NCI-H2171 (cell line): ENCODE measurements at regions not wholly inside any gene's neighbourhood (a gene's known extent, or its start where the extent isn't known, plus 50 kb on each side); places are given as distances from the start of the nearest gene placed in this dataset.
"Not testable (repeated sequence)": the region's sequence is repeated elsewhere in the genome, so short reads cannot be mapped to it uniquely, and the experiment has no call there.

Experiments
- DNase-seq: peaks from one replicate; lab custom pipeline; 2025; lab: John Stamatoyannopoulos, UW

DNA sequence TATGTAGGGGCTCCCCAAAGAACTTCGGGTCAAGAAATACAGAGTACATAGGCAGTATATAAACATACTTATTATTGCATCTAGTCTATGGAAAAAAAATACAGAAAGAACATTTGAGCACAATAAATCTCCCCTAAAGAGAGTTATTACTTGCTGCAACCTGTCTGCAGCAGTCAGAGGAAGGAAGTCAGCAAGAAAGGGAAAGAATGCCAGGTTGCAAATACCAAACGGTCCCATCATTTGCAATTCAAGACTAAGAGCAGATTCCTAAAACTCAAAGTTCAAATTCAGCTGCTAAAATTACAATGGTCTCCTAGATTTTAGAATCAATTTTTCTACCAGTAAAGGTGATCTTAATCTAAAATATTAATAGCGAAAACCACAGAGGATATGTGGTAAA lies 236.2 kb upstream of the NUDT6 start:
- DNase-seq, result no peak

GRCh38 chr4:123159479-123159878 lies 237.1 kb upstream of the NUDT6 start:
- no peak for DNase-seq

- DNase-seq, result no peak
Measured at GRCh38 chr4:123162859-123163258, 233.7 kb upstream of the SPRY1 start.

DNA sequence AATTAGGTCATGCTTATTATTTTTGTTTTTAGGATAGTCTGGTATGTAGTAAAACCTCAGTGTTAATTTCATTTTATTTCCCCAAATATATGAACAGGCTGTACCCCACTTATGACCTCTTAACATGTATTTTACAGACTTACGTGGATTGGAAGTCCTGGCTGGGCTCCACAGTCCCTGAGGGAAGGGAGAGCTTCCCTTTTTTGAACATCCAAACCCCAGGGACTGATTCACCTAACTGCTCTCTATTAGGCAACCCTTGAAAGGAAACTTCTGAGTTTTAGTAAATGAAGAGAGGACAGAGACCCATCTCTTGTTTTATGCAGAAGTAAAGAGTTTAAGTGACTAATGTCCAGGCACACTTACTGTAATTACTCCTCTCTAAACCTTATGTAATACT lies 233.1 kb upstream of the SPRY1 start:
- DNase-seq, result no peak

DNA sequence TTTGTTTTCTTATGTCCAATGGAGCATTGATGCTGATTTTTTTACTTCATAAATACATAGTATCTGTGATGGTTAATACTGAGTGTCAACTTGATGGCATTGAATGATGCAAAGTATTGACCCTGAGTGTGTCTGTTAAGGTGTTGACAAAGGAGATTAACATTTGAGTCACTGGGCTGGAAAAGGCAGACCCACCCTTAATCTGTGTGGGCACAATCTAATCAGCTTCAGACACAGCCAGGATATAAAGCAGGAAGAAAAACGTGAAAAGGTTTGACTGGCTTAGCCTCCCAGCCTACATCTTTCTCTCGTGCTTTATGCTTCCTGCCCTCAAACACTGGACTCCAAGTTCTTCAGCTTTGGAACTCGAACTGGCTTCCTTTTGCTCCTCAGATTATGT lies 230.6 kb upstream of the SPRY1 start:
- no peak for DNase-seq

DNA sequence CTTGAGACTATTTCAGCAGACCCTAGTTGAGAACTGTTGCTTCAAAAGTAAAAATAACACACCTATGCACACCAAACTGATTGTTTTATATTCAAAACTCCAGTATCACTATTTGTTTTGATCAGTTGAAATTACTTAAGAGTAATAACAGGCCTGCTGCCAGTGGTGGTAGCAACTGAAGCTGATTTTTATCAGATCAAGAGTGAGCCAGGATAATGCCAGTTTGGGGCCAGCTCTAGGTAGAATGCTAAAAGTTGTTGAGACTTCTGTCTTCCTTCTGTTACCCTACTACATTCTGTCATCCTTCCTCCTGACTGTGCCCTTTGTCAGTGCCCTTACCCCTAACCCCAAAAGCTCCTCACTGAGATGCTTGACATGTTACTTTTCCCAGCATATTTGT lies 228.7 kb upstream of the SPRY1 start:
- DNase-seq, result no peak

DNA sequence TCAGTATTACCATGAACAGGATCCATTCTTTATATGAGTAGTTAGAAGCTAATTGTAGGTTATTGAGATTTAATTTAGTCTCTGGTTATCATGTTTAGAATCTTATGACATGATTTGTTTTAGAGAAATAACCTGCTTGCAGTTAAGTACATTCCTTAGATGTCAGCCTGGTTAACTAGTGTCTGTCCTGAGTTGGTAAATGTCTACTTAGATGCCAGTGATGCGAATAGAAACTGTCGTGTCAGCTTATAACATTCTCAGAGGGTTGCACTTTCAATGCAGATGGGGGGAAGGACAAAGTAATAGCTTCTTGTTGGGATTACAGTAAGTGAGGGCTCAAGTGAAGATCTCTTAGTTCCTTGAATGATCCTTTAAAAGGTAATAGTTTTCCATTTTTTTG lies 227.8 kb upstream of the SPRY1 start:
- DNase-seq, result no peak

DNA sequence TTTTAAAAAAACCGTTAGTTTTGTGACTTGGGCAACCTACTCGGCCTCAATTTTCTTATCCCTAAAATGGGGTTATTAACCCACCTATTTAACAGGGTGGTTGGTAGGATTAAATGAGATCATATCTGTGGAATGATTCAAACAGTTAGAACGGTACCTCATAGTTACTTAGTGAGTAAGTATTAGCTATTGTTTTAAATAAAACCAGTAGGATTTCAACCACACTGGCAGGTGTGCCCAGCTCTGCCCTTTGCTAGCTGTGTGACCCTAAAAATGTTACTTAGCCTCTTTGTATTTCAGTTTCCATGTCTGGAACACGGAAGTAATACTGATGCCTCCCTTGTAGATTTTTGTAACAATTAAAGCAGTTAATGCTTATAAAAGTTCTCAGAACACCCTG lies 225.8 kb upstream of the SPRY1 start:
- no peak for DNase-seq

DNA sequence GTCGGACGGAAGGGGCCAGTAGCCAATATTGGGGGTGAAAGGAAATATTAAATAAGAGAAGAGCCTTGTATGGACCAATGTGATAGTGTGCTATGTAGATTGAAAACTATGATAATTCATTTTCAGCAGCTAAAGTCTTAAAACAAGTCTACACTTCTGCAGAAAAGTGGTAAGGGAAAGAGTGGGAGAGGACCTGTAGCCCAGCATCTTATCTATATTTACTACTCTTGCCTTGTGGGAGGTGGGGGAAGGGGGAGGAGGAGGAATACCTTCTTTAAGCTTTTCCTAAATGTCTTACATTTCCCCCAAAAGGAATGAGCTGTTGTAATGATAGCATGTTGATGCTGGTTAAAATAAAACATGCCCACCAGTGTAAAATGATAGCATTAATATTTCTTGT lies 220.0 kb upstream of the SPRY1 start:
- no peak for DNase-seq

DNA sequence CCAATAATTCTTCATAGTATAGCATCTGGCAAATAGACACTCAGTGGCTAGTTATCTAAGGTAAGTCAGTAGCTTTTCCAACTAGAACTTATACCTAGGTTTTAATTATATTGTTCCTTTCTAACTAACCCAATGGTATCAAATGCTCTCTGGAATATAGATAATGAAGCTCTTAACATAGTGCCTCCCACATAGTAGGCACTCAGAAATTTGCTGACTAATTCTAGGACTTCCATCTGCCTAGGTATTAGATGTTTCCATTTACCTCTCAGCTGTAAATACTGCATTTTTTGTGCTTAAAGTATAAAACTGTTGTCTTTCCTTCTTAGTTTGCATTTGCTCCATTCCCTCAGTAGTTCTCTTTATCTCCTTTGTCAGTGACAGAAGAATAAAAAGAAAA lies 214.3 kb upstream of the SPRY1 start:
- DNase-seq, result no peak

DNA sequence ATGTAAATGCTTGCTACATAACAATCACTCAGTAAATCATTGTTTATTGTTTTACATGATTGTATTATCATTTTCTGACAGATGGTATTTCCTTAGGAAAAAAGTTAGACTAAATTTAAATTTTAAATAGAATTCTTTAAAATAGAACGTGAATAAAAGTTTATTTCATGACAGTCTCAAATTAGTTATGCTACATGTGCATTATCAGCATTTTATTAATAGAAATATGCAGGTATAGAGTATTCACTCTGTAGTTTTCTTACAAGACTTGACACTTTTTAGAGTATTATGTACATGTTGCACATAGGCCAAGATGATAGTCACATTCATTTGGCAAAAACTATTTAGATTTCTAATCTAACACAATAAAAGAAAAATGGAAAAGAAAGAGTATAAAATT lies 213.3 kb upstream of the SPRY1 start:
- no peak for DNase-seq

GRCh38 chr4:123183754-123184153 lies 212.8 kb upstream of the SPRY1 start:
- not testable (repeated sequence) for DNase-seq

DNA sequence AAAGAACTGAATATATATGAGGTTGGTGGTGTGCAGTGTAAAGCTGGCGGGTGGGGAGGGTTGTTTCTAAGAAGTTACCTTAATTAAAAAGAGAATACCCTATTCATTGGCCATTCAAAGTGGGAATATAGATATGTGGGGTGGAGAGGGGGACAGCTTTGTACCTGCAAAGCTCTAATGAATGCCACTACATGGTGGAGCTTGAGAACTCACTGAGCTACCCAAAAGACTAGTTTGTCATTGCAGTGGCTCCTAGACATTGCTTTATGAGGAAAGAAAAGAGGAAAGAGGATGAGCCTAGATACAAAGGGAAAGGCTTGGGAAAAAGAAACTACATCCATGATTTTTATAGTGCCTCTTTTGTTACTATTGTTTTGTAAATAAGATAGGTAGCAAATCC lies 209.9 kb upstream of the SPRY1 start:
- DNase-seq, result no peak

- no peak for DNase-seq
Measured at GRCh38 chr4:123190176-123190575, 206.4 kb upstream of the SPRY1 start.

GRCh38 chr4:123191728-123192127 lies 204.9 kb upstream of the SPRY1 start:
- DNase-seq, result no peak

- no peak for DNase-seq
Measured at GRCh38 chr4:123193802-123194367, 202.7 kb upstream of the SPRY1 start.

DNA sequence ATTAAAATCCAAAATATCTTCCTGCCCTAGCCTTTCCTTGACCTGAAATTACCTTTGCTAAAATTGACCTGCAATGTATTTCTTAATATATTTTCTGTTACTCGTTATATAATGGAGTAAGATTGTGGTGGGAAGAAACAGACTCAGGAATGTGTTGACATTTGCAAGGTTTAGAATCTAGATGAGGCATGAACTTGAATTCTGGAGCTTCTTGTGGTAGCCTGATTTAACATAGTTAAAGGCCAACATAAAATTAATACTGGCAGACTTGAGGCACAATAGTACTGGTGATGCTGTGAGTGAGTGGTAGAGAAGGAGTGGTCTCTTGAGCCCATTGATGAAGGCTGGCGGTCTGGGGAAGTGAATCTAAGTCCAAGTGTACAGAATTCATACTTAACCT lies 197.9 kb upstream of the SPRY1 start:
- DNase-seq, result no peak

DNA sequence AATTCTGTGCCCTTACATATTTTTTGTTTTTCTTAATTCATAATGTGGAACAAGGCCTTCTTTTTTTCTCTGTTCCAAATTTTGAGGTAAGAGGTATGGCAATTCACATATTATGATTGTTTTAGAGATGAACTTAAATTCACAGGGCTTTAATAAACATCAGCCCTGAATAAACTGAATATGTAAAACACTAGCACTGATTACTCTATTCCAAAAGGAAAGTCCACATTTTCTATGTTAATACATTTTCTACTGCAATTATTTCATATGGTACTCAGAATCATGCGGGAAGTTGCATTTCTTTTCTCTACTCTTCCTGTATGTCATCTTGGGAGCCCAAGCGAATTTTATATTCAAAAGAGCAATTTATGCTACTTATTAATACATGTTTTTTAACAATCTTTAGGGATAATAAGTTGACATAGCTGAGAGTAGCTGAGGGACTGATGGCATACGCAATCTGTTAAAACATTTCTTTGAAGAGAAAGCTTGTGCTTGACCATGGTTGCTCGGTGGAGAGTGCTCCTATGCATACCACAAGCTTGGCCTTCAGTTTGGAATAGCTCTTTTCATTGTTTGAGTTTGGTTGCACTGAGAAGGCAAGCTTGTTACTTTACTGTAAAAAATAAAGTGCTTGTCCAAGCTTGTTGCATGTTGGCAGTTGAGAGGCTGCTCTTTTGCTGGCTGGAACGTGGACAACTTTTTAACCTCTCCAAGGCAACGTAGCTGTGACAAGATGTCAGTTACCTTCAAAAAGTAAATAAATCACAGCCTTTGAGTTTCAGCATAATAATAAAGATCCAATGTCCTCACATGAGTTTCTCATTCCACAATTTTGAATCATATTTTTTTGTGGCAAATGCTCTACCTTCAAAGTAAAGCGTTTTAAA lies 196.3 kb upstream of the SPRY1 start:
- DNase-seq, result no peak

GRCh38 chr4:123204737-123205136 lies 191.9 kb upstream of the SPRY1 start:
- no peak for DNase-seq

GRCh38 chr4:123206016-123206415 lies 190.6 kb upstream of the SPRY1 start:
- no peak for DNase-seq

GRCh38 chr4:123209436-123209835 lies 187.2 kb upstream of the SPRY1 start:
- no peak for DNase-seq

- no peak for DNase-seq
Measured at GRCh38 chr4:123215536-123215935, 181.1 kb upstream of the SPRY1 start.

DNA sequence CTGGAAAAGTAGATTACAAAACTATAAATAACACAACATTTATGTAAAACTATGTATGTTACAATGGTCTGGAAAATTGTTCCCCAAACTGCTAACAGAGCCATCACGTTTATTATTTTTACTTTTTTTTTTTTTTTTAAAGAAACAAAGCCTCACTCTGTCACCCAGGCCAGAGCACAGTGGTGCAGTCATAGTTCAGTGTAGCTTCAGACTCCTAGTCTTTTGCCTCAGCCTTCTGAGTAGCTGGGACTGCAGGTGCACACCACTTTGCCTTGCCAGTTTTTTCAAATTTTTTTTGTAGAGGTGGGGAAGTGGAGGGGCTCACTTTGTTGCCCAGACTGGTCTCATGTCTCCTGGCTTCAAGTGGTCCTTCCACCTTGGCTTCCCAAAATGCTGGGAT lies 180.1 kb upstream of the SPRY1 start:
- DNase-seq, result no peak

DNA sequence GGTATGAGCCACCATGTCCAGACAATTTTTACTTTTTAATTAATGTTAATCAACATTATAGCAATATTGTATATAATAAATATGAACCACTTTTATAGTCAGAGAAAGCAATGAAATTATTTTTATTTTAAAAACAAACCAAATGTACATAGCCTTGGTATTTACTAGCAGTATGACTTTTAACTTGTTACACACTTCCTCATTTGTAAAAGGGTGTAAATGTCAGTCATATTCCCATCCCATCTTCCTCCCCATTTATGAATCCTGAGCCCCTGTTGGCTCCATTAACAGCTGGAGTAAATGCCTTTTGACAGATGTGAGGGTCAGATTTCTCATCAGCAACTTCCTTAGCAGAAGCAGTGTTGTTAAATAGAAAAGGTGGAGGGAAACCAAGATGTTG lies 179.6 kb upstream of the SPRY1 start:
- no peak for DNase-seq
